ENCODE measurements at regions not wholly inside any gene's neighbourhood (a gene's known extent, or its start where the extent isn't known, plus 50 kb on each side); places are given as distances from the start of the nearest gene placed in this dataset.

GRCh38 chrX:89124985-89125384 is 378.0 kb downstream of the CPXCR1 start:
- H3K4me3 ChIP-seq (ENCODE audit: control insufficient read depth, low read depth, low read length) = no peak overlapping the region
- no peak for DNase-seq (ENCODE audit: low read depth)
- TF ChIP-seq CTCF (conservative IDR thresholded peaks at IDR 0.05; ENCODE audit: control insufficient read depth, insufficient read depth, low read depth, low read length) = no peak
